H7 (cell line): ENCODE measurements at regions not wholly inside any gene's neighbourhood (a gene's known extent, or its start where the extent isn't known, plus 50 kb on each side); places are given as distances from the start of the nearest gene placed in this dataset.
"Not testable (repeated sequence)": the region's sequence is repeated elsewhere in the genome, so short reads cannot be mapped to it uniquely, and the experiment has no call there.

Experiments
- DNase-seq: peaks from one replicate; pipeline ENCODE4 v3.0.0; 2012
- H3K27me3 ChIP-seq: 2 replicates; pipeline ENCODE4 v1.6.0; 2011; ENCODE audit warnings: mild to moderate bottlenecking, low read length; ENCODE audit not compliant: control insufficient read depth, insufficient read depth
- H3K36me3 ChIP-seq: replicated peaks from 2 replicates; pipeline ENCODE4 v1.5.1; 2011; ENCODE audit warnings: low read length; ENCODE audit not compliant: control insufficient read depth, insufficient read depth
- H3K4me3 ChIP-seq: 2 replicates; pipeline ENCODE4 v1.5.1; 2011; ENCODE audit warnings: low read depth, mild to moderate bottlenecking, control low read depth, low read length, moderate library complexity; ENCODE audit not compliant: insufficient read depth

DNA sequence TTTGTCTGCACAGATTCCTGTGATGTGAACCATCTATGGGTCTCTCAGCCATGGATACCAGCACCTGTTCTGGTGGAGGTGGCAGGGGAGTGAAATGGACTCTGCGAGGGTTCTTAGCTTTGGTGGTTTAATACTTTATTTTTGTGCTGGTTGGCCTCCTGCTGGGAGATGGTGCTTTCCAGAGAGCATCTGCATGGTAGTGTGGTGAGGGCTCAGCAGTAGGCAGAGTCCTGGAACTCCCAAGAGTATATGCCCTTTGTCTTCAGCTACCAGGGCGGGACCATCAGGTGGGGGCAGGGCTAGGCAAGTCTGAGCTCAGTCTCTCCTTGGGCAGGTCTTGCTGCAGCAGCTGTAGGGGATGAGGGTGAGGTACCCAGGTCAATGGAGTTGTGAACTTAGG lies 97.5 kb upstream of the TRIM2 start:
- DNase-seq, H3K36me3 ChIP-seq, H3K4me3 ChIP-seq, H3K27me3 ChIP-seq: not testable (repeated sequence)

DNA sequence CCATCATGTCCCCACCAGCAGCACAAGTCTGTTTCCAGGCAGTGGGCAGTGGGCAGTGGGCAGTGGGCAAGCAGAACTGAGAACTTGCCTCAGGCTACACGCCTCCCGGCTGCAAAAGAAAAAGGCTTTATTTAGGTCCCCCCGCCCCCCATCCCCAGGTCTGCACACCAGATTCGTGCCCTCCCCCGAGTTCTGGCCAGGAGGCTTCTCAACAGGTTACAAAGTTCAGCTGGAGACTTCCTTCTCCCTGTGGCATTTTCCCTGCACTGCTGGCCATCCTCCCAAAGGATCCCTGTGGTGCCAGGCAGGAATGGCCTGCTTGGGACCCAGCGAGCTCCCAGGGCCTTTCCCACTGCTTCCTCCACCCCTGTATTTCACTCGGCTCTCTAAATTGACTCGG lies 97.0 kb upstream of the TRIM2 start:
- Histone ChIP-seq H3K36me3 (no peaks in the 10 kb centered on the region), H3K27me3 (no peaks in the 10 kb centered on the region), H3K4me3 (no peak overlapping the region)
- no peak for DNase-seq

GRCh38 chr4:153109296-153109849 lies 94.9 kb upstream of the TRIM2 start:
- no peak overlapping the region for H3K4me3 ChIP-seq
- no peak for DNase-seq

GRCh38 chr4:153110739-153111138 lies 93.5 kb upstream of the TRIM2 start:
- no peak for DNase-seq
- Histone ChIP-seq H3K4me3 (no peak overlapping the region), H3K27me3 (no peaks in the 10 kb centered on the region), H3K36me3 (no peaks in the 10 kb centered on the region)

More at GRCh38 chr4:153109296-153109849, 94.9 kb upstream of the TRIM2 start:
- Histone ChIP-seq H3K36me3 (no peaks in the 10 kb centered on the region), H3K27me3 (no peaks in the 10 kb centered on the region)

GRCh38 chr4:153111426-153112040 lies 92.7 kb upstream of the TRIM2 start:
- no peak overlapping the region for H3K4me3 ChIP-seq
- H3K36me3 ChIP-seq: no peaks in the 10 kb centered on the region
- DNase-seq: no peak
- no peaks in the 10 kb centered on the region for H3K27me3 ChIP-seq

- H3K36me3 ChIP-seq: no peaks in the 10 kb centered on the region
- no peak overlapping the region for H3K4me3 ChIP-seq
- no peak for DNase-seq
- no peaks in the 10 kb centered on the region for H3K27me3 ChIP-seq
Observed at GRCh38 chr4:153112041-153112441, 92.2 kb upstream of the TRIM2 start.

DNA sequence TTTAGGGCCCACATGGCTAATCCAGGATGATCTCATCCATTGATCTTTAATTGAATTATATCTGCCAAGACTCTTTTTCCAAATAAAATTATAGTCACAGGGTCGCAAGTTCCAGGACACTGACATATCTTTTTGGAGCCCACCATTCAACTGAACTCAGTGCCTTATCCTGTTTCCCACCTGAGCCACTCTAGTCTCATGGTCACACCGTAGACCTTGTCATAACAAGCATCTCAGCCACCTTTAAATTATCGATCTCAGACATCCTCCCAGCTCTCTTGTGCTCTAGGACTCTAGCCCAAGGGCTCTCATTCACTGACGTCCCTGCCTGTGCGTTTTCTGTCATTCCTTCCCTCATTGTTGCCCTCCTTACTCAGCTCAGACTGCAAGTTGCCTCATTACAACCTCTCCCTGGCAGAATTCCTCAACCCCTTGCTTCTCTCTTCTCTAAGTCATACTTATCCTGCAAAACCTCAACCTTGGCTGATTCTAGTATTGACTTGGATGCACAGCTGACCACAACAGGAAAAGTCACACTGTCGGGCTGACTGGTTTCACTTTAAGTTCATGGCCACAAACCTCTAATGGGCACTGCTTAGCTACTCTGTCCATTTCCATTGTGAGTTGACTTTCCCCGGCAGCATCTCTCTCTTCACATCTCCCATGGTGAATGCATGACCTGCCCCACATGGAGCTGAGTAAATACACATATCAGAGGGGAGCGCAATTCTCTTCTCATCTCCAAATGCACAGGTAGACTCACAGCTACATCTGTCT lies 91.0 kb upstream of the TRIM2 start:
- no peaks in the 10 kb centered on the region for H3K27me3 ChIP-seq
- no peaks in the 10 kb centered on the region for H3K36me3 ChIP-seq
- H3K4me3 ChIP-seq: no peak overlapping the region
- no peak for DNase-seq

DNA sequence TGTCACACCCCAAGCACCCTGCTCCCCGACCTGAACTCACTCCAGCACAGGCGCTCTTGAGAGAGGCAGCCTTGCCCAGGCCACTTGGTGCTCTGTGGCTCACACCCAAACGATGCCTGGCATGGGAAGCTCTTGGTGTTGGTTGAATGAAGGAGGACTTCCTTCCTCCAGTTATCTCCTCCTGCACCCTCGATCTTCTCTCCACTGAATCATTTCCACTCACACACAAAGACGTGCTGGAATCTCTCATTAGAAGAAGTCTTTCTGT lies 90.5 kb upstream of the TRIM2 start:
- no peaks in the 10 kb centered on the region for H3K36me3 ChIP-seq
- H3K27me3 ChIP-seq: no peaks in the 10 kb centered on the region
- no peak for DNase-seq
- no peak overlapping the region for H3K4me3 ChIP-seq

- no peak for DNase-seq
- H3K4me3 ChIP-seq: no peak overlapping the region
- H3K27me3 ChIP-seq: no peaks in the 10 kb centered on the region
- no peaks in the 10 kb centered on the region for H3K36me3 ChIP-seq
Observed at GRCh38 chr4:153114771-153115321, 89.4 kb upstream of the TRIM2 start.

GRCh38 chr4:153115322-153116290 lies 88.6 kb upstream of the TRIM2 start:
- DNase-seq: no peak
- H3K36me3 ChIP-seq: no peaks in the 10 kb centered on the region
- no peak overlapping the region for H3K4me3 ChIP-seq
- no peaks in the 10 kb centered on the region for H3K27me3 ChIP-seq

GRCh38 chr4:153116291-153116680 lies 88.0 kb upstream of the TRIM2 start:
- no peak for DNase-seq
- Histone ChIP-seq H3K36me3 (no peaks in the 10 kb centered on the region), H3K4me3 (no peak overlapping the region), H3K27me3 (no peaks in the 10 kb centered on the region)

DNA sequence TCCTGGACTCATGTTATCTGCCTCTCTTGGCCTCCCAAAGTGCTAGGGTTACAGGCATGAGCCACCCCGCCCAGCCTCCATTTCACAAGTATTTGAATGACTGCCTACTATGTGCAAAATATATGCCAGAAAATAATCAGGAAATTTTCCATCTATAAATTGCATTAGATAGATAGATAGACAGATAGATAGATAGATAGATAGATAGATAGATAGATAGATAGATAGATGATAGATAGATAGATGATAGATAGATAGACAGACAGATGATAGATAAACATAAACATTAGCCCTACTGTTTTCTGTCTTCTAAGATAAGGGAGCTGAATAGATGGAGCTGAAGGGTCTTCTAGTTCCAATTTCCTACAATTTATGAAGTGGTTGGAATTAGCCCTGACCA lies 87.4 kb upstream of the TRIM2 start:
- Histone ChIP-seq H3K36me3 (no peaks in the 10 kb centered on the region), H3K4me3 (no peak overlapping the region), H3K27me3 (no peaks in the 10 kb centered on the region)
- no peak for DNase-seq

GRCh38 chr4:153117554-153117953 lies 86.7 kb upstream of the TRIM2 start:
- Histone ChIP-seq H3K27me3 (no peaks in the 10 kb centered on the region), H3K4me3 (no peak overlapping the region), H3K36me3 (no peaks in the 10 kb centered on the region)
- no peak for DNase-seq

DNA sequence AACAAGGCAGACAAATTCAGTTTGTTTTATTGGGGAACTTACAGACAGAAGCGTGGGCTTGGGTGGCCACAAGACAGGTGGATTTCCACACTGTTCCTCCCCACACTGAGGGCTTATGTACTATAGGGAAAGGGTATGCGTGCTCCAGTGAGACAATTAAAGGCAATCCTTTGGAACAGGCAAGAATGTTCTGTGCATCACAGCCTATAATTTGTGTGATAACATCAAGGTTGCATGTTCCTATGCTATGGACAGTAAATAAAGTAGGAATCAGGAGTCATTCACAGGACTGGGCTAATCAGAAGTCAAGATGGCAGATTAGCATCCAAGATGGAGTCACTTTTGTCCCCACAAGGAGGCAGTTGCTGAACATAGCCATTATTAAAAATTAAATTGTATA lies 84.6 kb upstream of the TRIM2 start:
- Histone ChIP-seq H3K4me3 (no peak overlapping the region), H3K27me3 (no peaks in the 10 kb centered on the region), H3K36me3 (no peaks in the 10 kb centered on the region)
- DNase-seq: no peak
